ENCODE measurements at regions not wholly inside any gene's neighbourhood (a gene's known extent, or its start where the extent isn't known, plus 50 kb on each side); places are given as distances from the start of the nearest gene placed in this dataset.

GRCh38 chr11:90407350-90407749 lies 184.5 kb upstream of the CHORDC1 start:
- DNase-seq (ENCODE audit: low read depth, low spot score): no peak
- Histone ChIP-seq H3K27ac (ENCODE audit: low read length) (no peak overlapping the region), H3K9me3 (ENCODE audit: control insufficient read depth, insufficient read depth, low read depth, low read length) (no peaks in the 10 kb centered on the region), H3K4me1 (ENCODE audit: control insufficient read depth, insufficient read depth, low read length) (no peaks in the 10 kb centered on the region), H3K36me3 (ENCODE audit: control insufficient read depth, insufficient read depth, low read length) (no peaks in the 10 kb centered on the region; the same call in 1 of the 2 replicates), H3K4me3 (ENCODE audit: low read depth in 2 of 2, low read length in 2 of 2) (no peak overlapping the region), H3K27me3 (ENCODE audit: control insufficient read depth, insufficient read depth, low read length) (no peaks in the 10 kb centered on the region)
- in situ Hi-C loops (cut with HindIII; ENCODE audit: low pct_unique_long_range_greater_than_20kb, low sequenced_read_pairs) (no loop called here), intact Hi-C loops (cut with micrococcal nuclease; ENCODE audit: unreplicated experiment) (no loop called here)
- TF ChIP-seq TCF7L2 (IDR thresholded peaks at IDR 0.05; ENCODE audit: low read depth, low read length): no peak
- no peak for TF ChIP-seq SIN3A (IDR thresholded peaks at IDR 0.05; ENCODE audit: borderline replicate concordance, insufficient read depth, low read depth, low read length)
- no peak for TF ChIP-seq CTCF (IDR thresholded peaks at IDR 0.05)
- TF ChIP-seq POLR2AphosphoS5 (IDR thresholded peaks at IDR 0.05; ENCODE audit: low read depth, low read length): no peak
- no peak for TF ChIP-seq REST (IDR thresholded peaks at IDR 0.05; ENCODE audit: insufficient read depth in 1 of 2, low read depth in 2 of 2, low read length in 1 of 2)
- no peak for ATAC-seq
- ChIA-PET POLR2A (no interaction called here), CTCF (no interaction called here)
- BruUV-seq (replicated peaks): no TSS peak

- intact Hi-C loops (cut with micrococcal nuclease; ENCODE audit: unreplicated experiment) (no loop called here), in situ Hi-C loops (cut with HindIII; ENCODE audit: low pct_unique_long_range_greater_than_20kb, low sequenced_read_pairs) (no loop called here)
- Histone ChIP-seq H3K4me3 (ENCODE audit: low read depth in 2 of 2, low read length in 2 of 2) (no peak overlapping the region), H3K9me3 (ENCODE audit: control insufficient read depth, insufficient read depth, low read depth, low read length) (no peaks in the 10 kb centered on the region), H3K36me3 (ENCODE audit: control insufficient read depth, insufficient read depth, low read length) (no peaks in the 10 kb centered on the region), H3K27me3 (ENCODE audit: control insufficient read depth, insufficient read depth, low read length) (no peaks in the 10 kb centered on the region), H3K4me1 (ENCODE audit: control insufficient read depth, insufficient read depth, low read length) (no peaks in the 10 kb centered on the region), H3K27ac (ENCODE audit: low read length) (no peak overlapping the region)
- POLR2A ChIA-PET: no interaction called here
- no TSS peak for BruUV-seq (replicated peaks)
- CTCF ChIA-PET: interaction anchor here (0.6 kb wide), 1 partner anchor 70 kb away, joined by 3 read pairs; no protein-coding TSS in a partner anchor
- TF ChIP-seq SIN3A (IDR thresholded peaks at IDR 0.05; ENCODE audit: borderline replicate concordance, insufficient read depth, low read depth, low read length): no peak
- no peak; the same call in 1 of the 2 replicates for TF ChIP-seq CTCF (IDR thresholded peaks at IDR 0.05)
- no peak for TF ChIP-seq REST (IDR thresholded peaks at IDR 0.05; ENCODE audit: insufficient read depth in 1 of 2, low read depth in 2 of 2, low read length in 1 of 2)
- no peak for TF ChIP-seq TCF7L2 (IDR thresholded peaks at IDR 0.05; ENCODE audit: low read depth, low read length)
- no peak for TF ChIP-seq POLR2AphosphoS5 (IDR thresholded peaks at IDR 0.05; ENCODE audit: low read depth, low read length)
- no peak for DNase-seq (ENCODE audit: low read depth, low spot score)
- ATAC-seq: no peak
Measured at GRCh38 chr11:90392692-90393091, 169.8 kb upstream of the CHORDC1 start.
